ENCODE measurements at regions not wholly inside any gene's neighbourhood (a gene's known extent, or its start where the extent isn't known, plus 50 kb on each side); places are given as distances from the start of the nearest gene placed in this dataset.
A peak's percentile ranks its signal among the peaks of the same experiment; 100 is the strongest.

DNA sequence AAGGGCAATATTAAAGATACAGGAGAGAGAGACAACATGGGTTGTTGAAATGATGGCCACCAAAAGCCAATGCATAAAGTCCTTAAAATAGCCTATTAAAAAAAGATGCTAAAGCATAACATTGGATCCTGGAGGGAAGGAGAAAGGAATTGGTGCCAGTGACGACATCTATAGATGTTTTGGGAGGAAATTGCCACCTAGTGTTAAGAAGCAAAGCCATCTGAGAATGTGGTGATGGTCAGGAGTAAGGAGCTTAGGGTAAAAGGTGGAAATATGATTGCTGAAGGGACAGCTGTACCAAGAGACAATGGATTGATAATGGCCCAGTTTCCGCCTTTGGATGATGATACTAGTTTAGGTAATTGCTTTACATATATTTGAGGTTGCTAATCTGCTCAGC lies 85.1 kb downstream of the TMEM30B start:
- peak; percentile 31 for TF ChIP-seq CTCF (conservative IDR thresholded peaks at IDR 0.05; ENCODE audit: low read depth, low read length)
- no peak overlapping the region for H3K4me3 ChIP-seq (ENCODE audit: low read depth, low read length)
- no peak for DNase-seq (ENCODE audit: low read depth)

DNA sequence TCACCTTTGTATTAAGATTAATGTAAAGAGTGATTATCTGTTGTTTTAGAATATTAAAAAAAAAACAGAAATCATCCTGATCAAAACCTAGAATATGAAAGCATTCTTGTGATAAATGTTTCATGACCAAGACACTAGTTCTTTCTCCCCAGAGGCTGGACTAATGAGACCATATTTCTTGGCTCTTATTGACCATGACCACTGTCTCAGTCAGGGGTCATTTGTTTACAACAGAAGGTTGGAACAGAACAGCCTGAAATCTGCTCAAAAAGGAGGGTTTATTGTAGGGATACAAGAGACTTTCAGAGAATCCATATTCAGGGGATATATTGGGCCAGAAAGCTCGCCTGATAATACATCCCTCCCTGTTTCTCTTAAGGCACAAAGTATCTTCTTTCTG lies 87.7 kb downstream of the TMEM30B start:
- no peak overlapping the region for H3K4me3 ChIP-seq (ENCODE audit: low read depth, low read length)
- no peak for TF ChIP-seq CTCF (conservative IDR thresholded peaks at IDR 0.05; ENCODE audit: low read depth, low read length)
- DNase-seq (ENCODE audit: low read depth): no peak

DNA sequence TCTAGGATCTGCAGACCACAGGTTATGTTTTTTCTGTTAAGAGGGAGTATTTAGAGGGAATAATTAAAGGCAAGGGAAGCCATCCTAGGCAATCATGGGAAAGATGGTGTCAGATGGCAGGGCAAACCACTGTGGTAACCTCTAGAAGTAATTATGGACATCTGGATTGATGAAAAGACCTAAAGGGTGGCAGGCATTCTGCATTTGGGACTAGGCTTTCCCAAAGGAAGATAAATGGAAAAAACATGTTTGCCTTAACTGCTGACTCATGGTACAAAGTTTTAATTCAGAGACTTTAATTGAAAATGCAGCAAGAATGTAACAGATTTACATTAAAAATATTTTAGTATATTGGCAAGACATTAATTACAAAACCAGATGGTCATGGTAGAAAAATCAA lies 88.1 kb downstream of the TMEM30B start:
- H3K4me3 ChIP-seq (ENCODE audit: low read depth, low read length): no peak overlapping the region
- no peak for DNase-seq (ENCODE audit: low read depth)
- no peak for TF ChIP-seq CTCF (conservative IDR thresholded peaks at IDR 0.05; ENCODE audit: low read depth, low read length)

DNA sequence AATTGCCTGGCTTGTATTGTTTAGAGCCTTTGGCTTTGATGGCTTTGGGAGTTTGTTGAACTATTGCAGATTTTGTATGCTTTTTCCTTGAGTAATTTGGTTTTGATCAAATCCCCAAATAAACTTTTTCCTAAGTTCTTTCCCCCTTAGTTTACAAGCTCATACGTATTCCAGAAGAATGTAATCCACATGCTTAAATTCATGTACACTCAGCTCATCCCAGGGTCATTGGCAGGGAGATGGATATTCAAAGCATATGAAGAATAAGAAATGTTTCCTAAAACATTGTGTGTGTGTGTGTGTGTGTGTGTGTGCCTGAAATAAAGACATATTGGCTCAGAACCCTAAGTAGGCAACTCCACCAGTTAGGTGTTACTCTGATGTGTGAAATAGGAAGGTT lies 89.4 kb downstream of the TMEM30B start:
- TF ChIP-seq CTCF (conservative IDR thresholded peaks at IDR 0.05; ENCODE audit: low read depth, low read length): no peak
- no peak for DNase-seq (ENCODE audit: low read depth)
- H3K4me3 ChIP-seq (ENCODE audit: low read depth, low read length): no peak overlapping the region

GRCh38 chr14:61190341-61190740 lies 90.8 kb downstream of the TMEM30B start:
- no peak for TF ChIP-seq CTCF (conservative IDR thresholded peaks at IDR 0.05; ENCODE audit: low read depth, low read length)
- DNase-seq (ENCODE audit: low read depth): peak; percentile 50
- no peak overlapping the region for H3K4me3 ChIP-seq (ENCODE audit: low read depth, low read length)

DNA sequence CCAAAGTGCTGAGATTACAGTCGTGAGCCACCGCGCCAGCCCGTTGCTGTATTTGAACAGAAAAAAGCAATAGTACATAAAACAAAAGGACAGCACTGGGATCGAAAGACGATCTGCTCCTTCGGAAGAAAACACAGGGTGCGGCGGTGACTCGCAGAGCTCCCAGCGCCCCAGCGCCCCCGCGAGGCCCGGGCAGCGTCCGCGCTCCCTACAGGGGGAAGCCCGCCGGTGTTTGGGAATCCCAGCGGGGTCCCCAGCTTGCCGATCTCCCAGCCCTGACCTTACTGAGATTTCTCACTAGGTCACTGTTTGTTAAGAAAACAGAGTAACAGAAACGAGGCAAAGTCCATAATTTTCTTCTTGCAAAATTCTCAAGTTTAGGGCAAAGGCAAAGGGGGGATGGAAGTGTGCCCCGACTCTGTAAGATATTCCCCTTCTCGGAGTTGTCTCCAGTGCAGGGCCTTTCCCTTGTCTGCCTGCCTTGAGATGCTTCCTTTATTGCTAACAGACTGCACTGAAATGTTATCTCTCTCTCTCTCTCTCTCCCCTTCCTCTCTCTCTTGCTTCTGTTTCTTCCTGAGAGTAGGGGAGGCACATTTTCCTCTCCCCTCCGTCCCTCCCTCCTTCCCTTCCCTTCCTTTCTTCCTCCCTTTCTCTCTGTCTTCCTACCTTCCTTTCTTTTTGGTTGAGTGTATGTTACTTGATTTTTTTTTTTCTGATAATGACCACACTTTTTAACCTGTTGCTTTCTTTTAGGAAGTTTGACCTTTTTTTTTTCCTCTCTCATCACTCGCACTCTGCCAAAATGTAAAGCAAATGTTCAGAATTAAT lies 91.9 kb downstream of the TMEM30B start:
- TF ChIP-seq CTCF (conservative IDR thresholded peaks at IDR 0.05; ENCODE audit: low read depth, low read length): peak; percentile 76
- peak; percentile 90 for DNase-seq (ENCODE audit: low read depth)
- peak overlapping the region; percentile 52 for H3K4me3 ChIP-seq (ENCODE audit: low read depth, low read length)

- H3K4me3 ChIP-seq (ENCODE audit: low read depth, low read length): peak overlapping the region; percentile 52
- TF ChIP-seq CTCF (conservative IDR thresholded peaks at IDR 0.05; ENCODE audit: low read depth, low read length): no peak
- DNase-seq (ENCODE audit: low read depth): peak; percentile 58
Measured at GRCh38 chr14:61188196-61188595, 92.9 kb downstream of the TMEM30B start.
